ENCODE measurements at regions not wholly inside any gene's neighbourhood (a gene's known extent, or its start where the extent isn't known, plus 50 kb on each side); places are given as distances from the start of the nearest gene placed in this dataset.

DNA sequence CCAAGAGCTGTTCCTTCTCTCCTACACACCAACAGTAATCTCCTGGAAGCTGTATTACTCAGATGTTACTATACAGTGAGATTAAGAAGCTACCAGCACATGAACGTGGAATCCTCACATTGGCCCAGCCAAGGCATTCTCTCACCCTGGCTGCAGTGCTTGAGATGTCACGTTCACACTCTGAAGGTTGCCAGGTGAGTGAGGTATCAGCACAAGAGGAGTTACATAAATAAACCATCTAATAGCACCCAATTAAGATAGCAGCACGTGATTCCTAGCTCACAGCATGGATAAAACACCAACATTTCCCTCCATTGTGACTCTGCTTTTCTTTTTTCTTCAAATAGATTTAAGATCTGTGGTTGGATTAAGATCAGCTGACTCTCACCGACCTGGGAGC lies 182.8 kb downstream of the PLPP3 start:
- no peak overlapping the region for H3K4me3 ChIP-seq (ENCODE audit: low read depth, low read length)
- TF ChIP-seq, protein P1, sequence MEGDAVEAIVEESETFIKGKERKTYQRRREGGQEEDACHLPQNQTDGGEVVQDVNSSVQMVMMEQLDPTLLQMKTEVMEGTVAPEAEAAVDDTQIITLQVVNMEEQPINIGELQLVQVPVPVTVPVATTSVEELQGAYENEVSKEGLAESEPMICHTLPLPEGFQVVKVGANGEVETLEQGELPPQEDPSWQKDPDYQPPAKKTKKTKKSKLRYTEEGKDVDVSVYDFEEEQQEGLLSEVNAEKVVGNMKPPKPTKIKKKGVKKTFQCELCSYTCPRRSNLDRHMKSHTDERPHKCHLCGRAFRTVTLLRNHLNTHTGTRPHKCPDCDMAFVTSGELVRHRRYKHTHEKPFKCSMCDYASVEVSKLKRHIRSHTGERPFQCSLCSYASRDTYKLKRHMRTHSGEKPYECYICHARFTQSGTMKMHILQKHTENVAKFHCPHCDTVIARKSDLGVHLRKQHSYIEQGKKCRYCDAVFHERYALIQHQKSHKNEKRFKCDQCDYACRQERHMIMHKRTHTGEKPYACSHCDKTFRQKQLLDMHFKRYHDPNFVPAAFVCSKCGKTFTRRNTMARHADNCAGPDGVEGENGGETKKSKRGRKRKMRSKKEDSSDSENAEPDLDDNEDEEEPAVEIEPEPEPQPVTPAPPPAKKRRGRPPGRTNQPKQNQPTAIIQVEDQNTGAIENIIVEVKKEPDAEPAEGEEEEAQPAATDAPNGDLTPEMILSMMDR (IDR thresholded peaks at IDR 0.05; ENCODE audit: low read depth, low read length, missing control alignments), result no peak
- DNase-seq (ENCODE audit: low read depth), result no peak

- TF ChIP-seq, protein P1 (IDR thresholded peaks at IDR 0.05; ENCODE audit: low read depth, low read length, missing control alignments), result no peak
- no peak for DNase-seq (ENCODE audit: low read depth)
- no peak overlapping the region for H3K4me3 ChIP-seq (ENCODE audit: low read depth, low read length)
These were observed 183.6 kb downstream of the PLPP3 start for GRCh38 chr1:56395776-56396175.

GRCh38 chr1:56394298-56394697 lies 185.1 kb downstream of the PLPP3 start:
- H3K4me3 ChIP-seq (ENCODE audit: low read depth, low read length), result no peak overlapping the region
- TF ChIP-seq, protein P1 (IDR thresholded peaks at IDR 0.05; ENCODE audit: low read depth, low read length, missing control alignments), result no peak
- DNase-seq (ENCODE audit: low read depth), result no peak

DNA sequence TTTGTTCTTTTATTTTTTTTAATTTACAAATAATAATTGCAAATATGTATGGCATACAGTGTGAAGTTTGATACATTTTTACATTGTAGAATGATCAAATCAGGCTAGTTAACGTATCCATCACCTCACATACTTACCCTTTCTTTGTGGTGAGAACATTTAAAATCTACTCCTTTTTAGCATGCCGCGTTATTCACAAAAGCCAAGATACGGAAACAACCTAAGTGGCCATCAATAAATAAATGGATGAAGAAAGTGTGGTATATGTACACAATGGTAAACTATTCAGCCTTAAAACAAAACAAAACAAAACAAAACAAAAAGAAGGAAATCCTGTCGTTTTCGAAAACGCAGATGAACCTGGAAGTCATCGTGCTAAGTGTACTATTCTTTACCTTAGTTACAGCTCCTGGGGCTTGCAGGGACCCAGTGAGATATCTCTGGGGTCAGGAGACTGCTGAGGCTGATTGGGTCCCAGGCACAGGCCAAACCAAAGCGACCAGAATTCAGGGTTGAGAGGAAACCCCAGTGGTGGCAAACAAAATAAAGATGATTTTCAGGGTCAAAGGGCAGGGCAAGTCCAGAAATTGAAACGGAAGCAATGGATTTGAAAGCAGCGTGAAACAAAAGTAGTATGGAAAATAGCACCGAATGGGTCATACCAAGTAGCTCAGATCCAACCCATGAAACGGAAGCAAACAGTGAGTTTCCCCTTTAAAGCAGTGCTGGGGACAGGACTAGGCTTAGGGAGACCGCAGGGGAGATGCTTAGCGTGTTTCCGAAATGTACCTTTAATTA lies 188.2 kb downstream of the PLPP3 start:
- TF ChIP-seq, protein P1 (IDR thresholded peaks at IDR 0.05; ENCODE audit: low read depth, low read length, missing control alignments), result no peak
- H3K4me3 ChIP-seq (ENCODE audit: low read depth, low read length), result no peak overlapping the region
- DNase-seq (ENCODE audit: low read depth), result no peak

GRCh38 chr1:56390232-56390867 lies 189.0 kb downstream of the PLPP3 start:
- TF ChIP-seq, protein P1 (IDR thresholded peaks at IDR 0.05; ENCODE audit: low read depth, low read length, missing control alignments), result no peak
- DNase-seq (ENCODE audit: low read depth), result no peak
- H3K4me3 ChIP-seq (ENCODE audit: low read depth, low read length), result no peak overlapping the region

GRCh38 chr1:56389813-56390212 lies 189.6 kb downstream of the PLPP3 start:
- no peak for DNase-seq (ENCODE audit: low read depth)
- TF ChIP-seq, protein P1 (IDR thresholded peaks at IDR 0.05; ENCODE audit: low read depth, low read length, missing control alignments), result no peak

More at GRCh38 chr1:56389813-56390212, 189.6 kb downstream of the PLPP3 start:
- no peak overlapping the region for H3K4me3 ChIP-seq (ENCODE audit: low read depth, low read length)

Data from GM12864 (cell line).